ENCODE measurements at regions not wholly inside any gene's neighbourhood (a gene's known extent, or its start where the extent isn't known, plus 50 kb on each side); places are given as distances from the start of the nearest gene placed in this dataset.

DNA sequence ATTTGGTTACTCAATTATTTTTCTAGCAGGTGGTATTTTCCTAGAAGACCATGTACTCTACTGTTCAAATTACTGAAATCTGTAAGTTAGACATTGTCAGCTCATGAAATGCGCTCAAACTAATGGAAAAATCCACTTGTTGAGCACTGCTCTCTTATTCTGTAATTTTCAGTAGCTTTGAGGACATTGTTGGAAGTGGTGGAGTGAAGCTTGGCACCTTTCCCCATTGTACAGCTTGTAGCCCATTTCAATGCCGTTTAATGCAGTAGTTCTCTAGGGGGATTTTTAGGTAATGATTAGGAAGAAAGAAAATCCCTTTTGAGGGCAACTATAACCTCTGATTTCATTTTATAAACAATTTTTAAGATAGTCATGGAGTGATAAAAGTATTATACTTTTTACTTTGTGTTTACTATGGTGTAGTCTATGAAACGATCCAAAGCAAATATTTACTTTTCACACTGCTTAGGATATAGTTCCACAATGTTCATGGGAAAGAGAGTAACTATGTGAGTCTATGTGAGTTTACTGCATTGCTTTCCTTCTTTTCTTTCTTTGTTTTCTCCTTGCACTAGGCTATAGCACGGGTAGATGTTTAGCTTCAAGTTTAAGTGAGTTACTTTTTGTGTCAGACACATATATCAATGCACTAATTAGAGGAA, 165.8 kb upstream of the ANKH start:
- Histone ChIP-seq H2AFZ (ENCODE audit: low read length) (no peak overlapping the region), H3K56ac (replicated peaks; ENCODE audit: insufficient read length, low read depth, low read length) (no peak overlapping the region), H3K9ac (replicated peaks in 1 of 4; ENCODE audit: extremely low read depth in 1 of 4, low read depth in 3 of 4, low read length in 3 of 4) (no peak overlapping the region), H2BK20ac (ENCODE audit: low read length) (no peak overlapping the region), H2BK120ac (replicated peaks; ENCODE audit: low read depth, low read length) (no peak overlapping the region), H3K9me3 (ENCODE audit: insufficient read depth in 2 of 2, low read depth in 1 of 2, low read length in 1 of 2) (no peaks in the 10 kb centered on the region), H4K91ac (replicated peaks; ENCODE audit: insufficient read length, low read length) (no peak overlapping the region), H3K18ac (ENCODE audit: extremely low read depth, low read length) (no peak overlapping the region), H3K4me3 (ENCODE audit: extremely low read depth in 1 of 4, insufficient read depth in 2 of 4, low read depth in 3 of 4, low read length in 4 of 4) (no peak overlapping the region), H3K79me2 (ENCODE audit: control insufficient read depth in 1 of 2, insufficient read depth in 2 of 2, low read length in 2 of 2) (no peaks in the 10 kb centered on the region), H3K4me2 (ENCODE audit: insufficient read depth in 1 of 2, low read depth in 2 of 2, low read length in 2 of 2) (no peak overlapping the region), H3K27me3 (replicated peaks in 1 of 4; ENCODE audit: control insufficient read depth in 3 of 4, extremely low read depth in 1 of 4, insufficient read depth in 3 of 4, low read length in 3 of 4) (no peaks in the 10 kb centered on the region), H2BK12ac (ENCODE audit: low read depth, low read length) (no peak overlapping the region), H4K20me1 (replicated peaks in 1 of 2; ENCODE audit: control insufficient read depth in 1 of 2, insufficient read depth in 2 of 2, low read length in 2 of 2) (no peaks in the 10 kb centered on the region), H2BK15ac (ENCODE audit: low read length) (no peak overlapping the region), H2AK5ac (ENCODE audit: low read depth, low read length) (no peak overlapping the region), H3K27ac (ENCODE audit: low read depth, low read length) (no peak overlapping the region), H3K23me2 (ENCODE audit: low read depth, low read length) (no peaks in the 10 kb centered on the region), H3K4me1 (replicated peaks in 1 of 4; ENCODE audit: control insufficient read depth in 3 of 4, insufficient read depth in 4 of 4, low read length in 3 of 4) (no peaks in the 10 kb centered on the region), H3K4ac (replicated peaks; ENCODE audit: insufficient read length, low read depth, low read length) (no peak overlapping the region), H2BK5ac (ENCODE audit: low read depth, low read length) (no peak overlapping the region), H3K14ac (ENCODE audit: insufficient read length) (no peak overlapping the region), H4K8ac (ENCODE audit: extremely low read depth, insufficient read depth, low read length) (no peak overlapping the region), H3K23ac (ENCODE audit: insufficient read length) (no peak overlapping the region), H3K79me1 (ENCODE audit: low read depth, low read length) (no peaks in the 10 kb centered on the region), H3K36me3 (ENCODE audit: control insufficient read depth in 2 of 4, insufficient read depth in 4 of 4, low read length in 3 of 4) (no peaks in the 10 kb centered on the region), H4K5ac (ENCODE audit: insufficient read length, low read depth, low read length) (no peak overlapping the region)
- FAIRE-seq: no peak
- no peak for DNase-seq (ENCODE audit: low read depth in 1 of 2, low spot score in 2 of 2)
- TF ChIP-seq TEAD4 (IDR thresholded peaks at IDR 0.05; ENCODE audit: low read depth, low read length) (no peak), CBX5 (IDR thresholded peaks at IDR 0.05; ENCODE audit: low read depth, low read length) (no peak), POLR2AphosphoS5 (IDR thresholded peaks at IDR 0.05; ENCODE audit: low read depth, low read length) (no peak), HDAC6 (IDR thresholded peaks at IDR 0.05; ENCODE audit: low read depth, low read length) (no peak), SP2 (IDR thresholded peaks at IDR 0.05; ENCODE audit: low read length) (no peak), KDM1A (IDR thresholded peaks at IDR 0.05; ENCODE audit: borderline replicate concordance, low read length) (no peak), RXRA (IDR thresholded peaks at IDR 0.05; ENCODE audit: insufficient read depth, low read depth, low read length) (no peak)
- TF ChIP-seq, protein P1, sequence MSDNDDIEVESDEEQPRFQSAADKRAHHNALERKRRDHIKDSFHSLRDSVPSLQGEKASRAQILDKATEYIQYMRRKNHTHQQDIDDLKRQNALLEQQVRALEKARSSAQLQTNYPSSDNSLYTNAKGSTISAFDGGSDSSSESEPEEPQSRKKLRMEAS (IDR thresholded peaks at IDR 0.05): no peak
- CTCF ChIA-PET (ENCODE audit: partially characterized antibody): interaction anchor here (1.4 kb wide), 1 partner anchor 20 kb away, joined by 4 read pairs; no protein-coding TSS in a partner anchor
- POLR2A ChIA-PET (ENCODE audit: partially characterized antibody): no interaction called here
- 85% methylated on average over 4 of the region's 4 CpGs; no CpG with 5 or more reads in 1 of the 2 experiments for WGBS, 2 experiments (ENCODE audit: extremely low coverage in 1 of 2, insufficient coverage in 1 of 2, insufficient read length in 1 of 2, insufficient replicate concordance in 2 of 2, low coverage in 1 of 2, low lambda C conversion rate in 2 of 2, missing lambda C conversion rate in 1 of 2)

All from H1 (cell line).